ENCODE measurements at regions not wholly inside any gene's neighbourhood (a gene's known extent, or its start where the extent isn't known, plus 50 kb on each side); places are given as distances from the start of the nearest gene placed in this dataset.
"Not testable (repeated sequence)": the region's sequence is repeated elsewhere in the genome, so short reads cannot be mapped to it uniquely, and the experiment has no call there.

DNA sequence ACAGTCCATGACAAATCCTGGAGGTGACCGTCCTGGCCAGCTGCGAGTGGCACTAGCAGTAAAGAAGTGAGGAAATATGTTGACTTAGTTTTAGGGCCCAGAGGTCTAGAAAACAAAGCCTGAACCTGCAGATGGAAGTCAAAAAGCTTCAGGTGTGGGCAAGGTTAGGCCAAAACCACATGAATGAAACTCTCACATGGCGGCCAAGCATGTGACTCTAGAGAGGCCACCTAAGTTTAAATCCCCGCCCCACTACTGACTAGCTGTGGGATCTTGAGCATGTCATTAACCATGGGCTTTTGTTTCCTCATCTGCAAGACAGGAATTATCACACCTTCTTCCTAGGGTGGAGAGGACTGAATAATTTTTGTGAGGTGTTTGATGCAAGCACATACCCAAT, 148.2 kb upstream of the DAB1 start:
- DNase-seq: no peak

- not testable (repeated sequence) for DNase-seq
Observed at GRCh38 chr1:57558066-57558465, 134.2 kb upstream of the DAB1 start.

GRCh38 chr1:57553666-57554065, 129.8 kb upstream of the DAB1 start:
- DNase-seq: no peak

- DNase-seq: no peak
Observed at GRCh38 chr1:57551476-57551875, 127.6 kb upstream of the DAB1 start.

- no peak for DNase-seq
Observed at GRCh38 chr1:57550092-57550491, 126.2 kb upstream of the DAB1 start.

DNA sequence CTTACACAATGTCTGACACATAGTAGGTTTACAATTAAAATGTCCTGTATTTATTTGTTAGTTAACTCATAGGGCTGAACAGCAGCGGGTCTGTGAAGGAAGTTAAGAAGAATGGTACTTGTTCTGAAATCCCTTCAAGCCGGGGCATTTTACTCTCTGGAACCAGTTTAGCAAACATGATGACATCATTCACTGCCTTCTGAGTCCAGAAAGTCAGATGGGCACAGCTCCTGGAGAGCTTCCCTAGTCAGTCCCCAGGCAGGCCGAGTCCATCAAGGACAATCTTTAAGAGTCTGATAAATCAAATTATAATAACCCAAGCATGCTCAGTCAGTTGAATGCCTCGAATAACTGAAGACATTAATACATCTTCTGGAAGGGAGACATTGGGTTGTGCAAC, 125.4 kb upstream of the DAB1 start:
- no peak for DNase-seq

- DNase-seq: no peak
Observed at GRCh38 chr1:57546549-57547330, 122.9 kb upstream of the DAB1 start.

- no peak for DNase-seq
Observed at GRCh38 chr1:57544345-57544744, 120.5 kb upstream of the DAB1 start.

- DNase-seq: no peak
Observed at GRCh38 chr1:57536749-57537423, 113.0 kb upstream of the DAB1 start.

GRCh38 chr1:57532299-57532698, 108.4 kb upstream of the DAB1 start:
- no peak for DNase-seq

DNA sequence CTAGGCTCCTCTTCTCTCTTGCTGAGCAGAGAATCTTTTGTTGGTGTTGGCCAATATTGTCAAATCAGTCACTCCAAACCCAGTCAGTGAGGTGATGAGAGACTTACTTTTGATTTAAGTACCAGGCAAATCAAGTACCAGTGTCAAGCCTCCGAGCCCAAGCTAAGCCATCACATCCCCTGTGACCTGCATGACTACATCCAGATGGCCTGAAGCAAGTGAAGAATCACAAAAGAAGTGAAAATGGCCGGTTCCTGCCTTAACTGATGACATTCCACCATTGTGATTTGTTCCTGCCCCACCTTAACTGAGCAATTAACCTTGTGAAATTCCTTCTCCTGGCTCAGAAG, 107.0 kb upstream of the DAB1 start:
- DNase-seq: not testable (repeated sequence)

- DNase-seq: no peak
Observed at GRCh38 chr1:57530206-57530910, 106.5 kb upstream of the DAB1 start.

DNA sequence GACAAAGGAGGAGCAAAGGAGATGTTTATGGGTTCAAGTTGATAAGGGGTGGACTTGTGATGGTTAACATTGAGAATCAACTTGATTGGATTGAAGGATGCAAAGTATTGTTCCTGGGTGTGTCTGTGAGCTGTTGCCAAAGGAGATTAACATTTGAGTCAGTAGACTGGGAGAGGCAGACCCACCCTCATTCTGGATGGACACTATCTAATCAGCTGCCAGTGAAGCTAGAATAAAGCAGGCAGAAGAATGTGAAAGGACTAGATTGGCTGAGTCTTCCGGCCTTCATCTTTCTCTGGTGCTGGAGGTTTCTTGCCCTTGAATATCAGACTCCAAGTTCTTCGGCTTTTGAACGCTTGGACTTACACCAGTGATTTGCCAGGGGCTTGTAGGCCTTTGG, 98.7 kb upstream of the DAB1 start:
- DNase-seq: no peak

GRCh38 chr1:57520743-57521515, 97.1 kb upstream of the DAB1 start:
- no peak for DNase-seq

DNA sequence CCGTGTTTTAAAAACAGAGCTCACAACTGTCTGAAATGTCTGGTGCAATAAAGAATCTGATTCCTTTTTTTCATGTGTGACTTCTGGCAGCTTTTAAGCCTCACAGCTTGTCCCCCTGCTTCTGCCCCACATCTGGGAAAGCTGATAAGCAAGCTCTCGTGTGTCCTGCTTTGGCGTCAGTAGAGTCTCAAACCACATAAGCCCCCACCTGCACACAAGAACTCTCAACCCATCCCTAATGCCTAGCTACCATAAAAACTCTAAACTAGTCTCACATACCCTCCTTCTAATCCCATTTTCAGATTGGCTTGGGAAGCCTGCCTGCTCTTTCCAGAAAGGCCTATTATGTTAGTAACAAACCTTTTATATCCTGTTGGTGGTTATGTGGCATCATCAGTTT, 94.6 kb upstream of the DAB1 start:
- DNase-seq: no peak

- DNase-seq: no peak
Observed at GRCh38 chr1:57517587-57518374, 93.9 kb upstream of the DAB1 start.

DNA sequence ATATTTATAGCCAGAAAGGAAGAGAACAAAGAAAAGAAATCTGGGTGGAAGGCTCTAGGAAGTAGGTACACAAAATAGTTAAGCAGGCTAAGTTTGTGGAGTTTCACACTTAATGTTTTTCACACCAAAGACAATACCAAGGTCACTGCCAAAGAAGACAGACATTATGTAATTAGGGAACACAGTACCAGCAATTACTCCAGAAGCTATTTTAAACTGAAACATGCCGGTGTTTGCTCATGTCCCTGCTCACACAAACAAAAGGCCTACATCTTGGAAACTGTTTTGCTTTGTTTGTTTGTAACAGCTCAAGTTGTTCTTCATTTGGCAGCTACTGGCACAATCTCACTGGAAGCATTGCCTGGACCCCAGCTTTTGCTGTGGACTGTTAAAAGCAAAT, 88.5 kb upstream of the DAB1 start:
- no peak for DNase-seq

- DNase-seq: no peak
Observed at GRCh38 chr1:57506941-57507340, 83.1 kb upstream of the DAB1 start.

DNA sequence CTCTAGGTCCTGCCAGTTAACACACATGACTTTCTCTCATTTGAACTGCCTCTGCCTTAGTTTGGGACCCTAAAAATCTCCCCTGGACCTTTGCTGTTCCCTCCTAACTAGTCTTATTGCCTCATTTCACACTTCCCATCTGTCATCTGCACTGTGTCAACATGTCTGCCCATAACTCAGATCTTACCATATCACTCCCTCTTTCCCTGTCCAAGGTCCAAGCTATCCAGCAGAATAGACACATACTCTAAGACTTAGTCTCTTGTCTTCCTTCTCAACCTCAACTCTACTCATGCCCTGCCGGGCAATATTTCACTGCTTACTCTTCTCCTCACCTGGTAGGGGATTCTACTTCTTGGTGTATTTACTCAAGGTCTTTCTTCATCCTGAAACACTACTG, 79.5 kb upstream of the DAB1 start:
- DNase-seq: no peak

DNA sequence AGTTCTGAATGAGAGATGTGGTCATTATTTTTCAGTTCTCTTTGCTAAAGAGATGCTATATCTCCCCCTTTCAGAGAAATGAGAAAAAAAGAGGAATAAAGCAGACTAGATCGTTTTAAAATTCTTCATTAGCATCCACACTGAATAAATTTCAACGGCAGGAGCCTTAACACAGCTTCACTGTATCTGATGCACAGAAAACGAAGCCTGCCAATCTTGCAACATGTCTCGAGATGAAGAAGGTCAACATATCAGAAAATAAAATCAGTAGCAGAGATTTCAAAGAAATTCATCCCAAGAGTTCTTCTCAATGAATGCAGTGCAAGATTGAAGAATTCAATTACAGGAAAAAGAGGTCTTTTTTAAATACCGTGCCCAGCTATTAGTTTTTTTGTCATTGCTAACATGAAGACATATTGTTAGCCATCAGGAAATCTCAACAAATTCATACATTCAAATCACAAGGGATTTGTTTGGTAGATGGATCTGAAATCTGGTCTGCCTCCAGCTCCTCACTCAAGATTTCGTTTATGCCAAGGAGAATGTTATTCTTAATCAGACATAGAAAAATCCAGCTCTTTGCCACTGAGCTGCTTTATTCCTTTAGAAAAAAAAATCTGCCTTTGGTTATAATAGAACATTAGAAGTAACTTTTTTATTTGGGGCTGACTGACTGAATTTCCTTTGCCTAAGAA, 76.4 kb upstream of the DAB1 start:
- DNase-seq: no peak

DNA sequence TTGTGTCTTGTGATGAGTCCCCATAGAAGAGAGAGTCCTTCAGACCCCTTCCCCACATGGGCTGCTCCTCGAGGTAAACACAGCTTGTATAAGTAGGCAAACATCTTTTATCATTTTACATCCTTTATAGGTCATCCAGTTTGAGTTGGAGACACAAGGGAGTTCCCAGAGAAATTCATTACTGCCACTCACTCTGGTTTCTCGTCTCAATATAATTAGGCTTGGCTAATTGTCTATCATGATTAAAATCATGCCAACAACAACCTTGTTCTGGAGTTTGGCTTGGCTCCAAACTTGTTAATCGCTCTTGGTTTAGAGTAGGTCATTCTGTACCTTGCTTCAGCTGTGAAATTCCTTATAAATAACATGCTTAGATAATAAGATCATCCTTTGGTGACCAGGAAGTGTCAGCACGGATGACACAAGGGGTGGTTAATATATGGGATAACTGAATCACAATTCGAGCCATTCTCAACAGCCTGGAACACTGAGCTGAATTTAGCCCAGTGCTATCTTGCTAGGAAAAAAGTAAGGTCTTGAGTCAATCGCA, 70.7 kb upstream of the DAB1 start:
- DNase-seq: no peak
